ENCODE measurements at regions not wholly inside any gene's neighbourhood (a gene's known extent, or its start where the extent isn't known, plus 50 kb on each side); places are given as distances from the start of the nearest gene placed in this dataset.

GRCh38 chr20:60086821-60087562 lies 128.8 kb downstream of the CDH26 start:
- Histone ChIP-seq H2AFZ (ENCODE audit: low read length) (no peak overlapping the region), H2BK20ac (ENCODE audit: low read length) (no peak overlapping the region), H2BK5ac (ENCODE audit: low read depth, low read length) (no peak overlapping the region), H3K27me3 (replicated peaks in 1 of 4; ENCODE audit: control insufficient read depth in 3 of 4, extremely low read depth in 1 of 4, insufficient read depth in 3 of 4, low read length in 3 of 4) (peaks cover 0 to 11% (median 2%) of the 10 kb centered on the region in 4 experiments; a peak in 3 of 7 replicates), H3K4ac (replicated peaks; ENCODE audit: insufficient read length, low read depth, low read length) (no peak overlapping the region), H2AK5ac (ENCODE audit: low read depth, low read length) (no peak overlapping the region), H3K23me2 (ENCODE audit: low read depth, low read length) (no peaks in the 10 kb centered on the region), H3K4me1 (replicated peaks in 1 of 4; ENCODE audit: control insufficient read depth in 3 of 4, insufficient read depth in 4 of 4, low read length in 3 of 4) (no peaks in the 10 kb centered on the region), H2BK12ac (ENCODE audit: low read depth, low read length) (no peak overlapping the region), H4K91ac (replicated peaks; ENCODE audit: insufficient read length, low read length) (no peak overlapping the region), H3K23ac (ENCODE audit: insufficient read length) (no peak overlapping the region), H3K56ac (replicated peaks; ENCODE audit: insufficient read length, low read depth, low read length) (no peak overlapping the region), H3K14ac (ENCODE audit: insufficient read length) (no peak overlapping the region), H4K8ac (ENCODE audit: extremely low read depth, insufficient read depth, low read length) (no peak overlapping the region), H3K4me2 (ENCODE audit: insufficient read depth in 1 of 2, low read depth in 2 of 2, low read length in 2 of 2) (no peak overlapping the region), H3K36me3 (ENCODE audit: control insufficient read depth in 2 of 4, insufficient read depth in 4 of 4, low read length in 3 of 4) (no peaks in the 10 kb centered on the region), H3K18ac (ENCODE audit: extremely low read depth, low read length) (no peak overlapping the region), H3K79me1 (ENCODE audit: low read depth, low read length) (no peaks in the 10 kb centered on the region), H2BK120ac (replicated peaks; ENCODE audit: low read depth, low read length) (no peak overlapping the region), H4K20me1 (replicated peaks in 1 of 2; ENCODE audit: control insufficient read depth in 1 of 2, insufficient read depth in 2 of 2, low read length in 2 of 2) (no peaks in the 10 kb centered on the region), H3K9ac (replicated peaks in 1 of 4; ENCODE audit: extremely low read depth in 1 of 4, low read depth in 3 of 4, low read length in 3 of 4) (no peak overlapping the region), H2BK15ac (ENCODE audit: low read length) (no peak overlapping the region), H3K79me2 (ENCODE audit: control insufficient read depth in 1 of 2, insufficient read depth in 2 of 2, low read length in 2 of 2) (no peaks in the 10 kb centered on the region), H3K9me3 (ENCODE audit: insufficient read depth in 2 of 2, low read depth in 1 of 2, low read length in 1 of 2) (peaks cover 0 to 5% of the 10 kb centered on the region in 2 experiments; a peak in 2 of 4 replicates), H3K4me3 (ENCODE audit: extremely low read depth in 1 of 4, insufficient read depth in 2 of 4, low read depth in 3 of 4, low read length in 4 of 4) (no peak overlapping the region), H3K27ac (ENCODE audit: low read depth, low read length) (no peak overlapping the region), H4K5ac (ENCODE audit: insufficient read length, low read depth, low read length) (no peak overlapping the region)
- ChIA-PET CTCF (ENCODE audit: partially characterized antibody) (no interaction called here), POLR2A (ENCODE audit: partially characterized antibody) (no interaction called here)
- DNase-seq (ENCODE audit: low read depth in 1 of 2, low spot score in 2 of 2) (no peak), FAIRE-seq (no peak)
- TF ChIP-seq FOSL1 (IDR thresholded peaks at IDR 0.05; ENCODE audit: insufficient read depth, low read depth, low read length) = no peak
- WGBS, 2 experiments (ENCODE audit: extremely low coverage in 1 of 2, insufficient coverage in 1 of 2, insufficient read length in 1 of 2, insufficient replicate concordance in 2 of 2, low coverage in 1 of 2, low lambda C conversion rate in 2 of 2, missing lambda C conversion rate in 1 of 2) = 90% methylated on average over 13 of the region's 30 CpGs; no CpG with 5 or more reads in 1 of the 2 experiments

All from H1 (cell line).